GM12872 (cell line): ENCODE measurements at regions not wholly inside any gene's neighbourhood (a gene's known extent, or its start where the extent isn't known, plus 50 kb on each side); places are given as distances from the start of the nearest gene placed in this dataset.

Source experiments
- CTCF ChIP-seq: IDR thresholded peaks from 3 replicates; pipeline ENCODE4 v1.5.1; 2011; ENCODE audit warnings: low read depth, mild to moderate bottlenecking, low read length, moderate library complexity; ENCODE audit not compliant: insufficient read depth

GRCh38 chrX:11953615-11954014 lies 184.7 kb upstream of the FRMPD4 start:
- TF ChIP-seq CTCF: no peak

GRCh38 chrX:11954176-11954575 lies 184.1 kb upstream of the FRMPD4 start:
- no peak for TF ChIP-seq CTCF

GRCh38 chrX:11960031-11960430 lies 178.2 kb upstream of the FRMPD4 start:
- no peak for TF ChIP-seq CTCF

- no peak for TF ChIP-seq CTCF
Measured at GRCh38 chrX:11965436-11965835, 172.8 kb upstream of the FRMPD4 start.

- no peak for TF ChIP-seq CTCF
Measured at GRCh38 chrX:11967986-11968869, 170.0 kb upstream of the FRMPD4 start.

GRCh38 chrX:11968991-11969390 lies 169.3 kb upstream of the FRMPD4 start:
- no peak for TF ChIP-seq CTCF

- TF ChIP-seq CTCF: no peak
Measured at GRCh38 chrX:11970578-11971359, 167.5 kb upstream of the FRMPD4 start.
